HepG2 (cell line): ENCODE measurements at regions not wholly inside any gene's neighbourhood (a gene's known extent, or its start where the extent isn't known, plus 50 kb on each side); places are given as distances from the start of the nearest gene placed in this dataset.

ENCODE experiments used
- ATM ChIP-seq: fragments of 450-650 bp; IDR thresholded peaks from 2 replicates; pipeline ENCODE4 v1.7.1; 2017; ENCODE audit warnings: mild to moderate bottlenecking, borderline replicate concordance
- GABPB1 ChIP-seq: IDR thresholded peaks from 2 replicates; pipeline ENCODE4 v1.6.1; 2016; ENCODE audit warnings: mild to moderate bottlenecking, missing genetic modification reagents, moderate library complexity, missing compliant biosample characterization
- SAFB2 ChIP-seq: sonication (generic); formaldehyde crosslinking; IDR thresholded peaks from 2 replicates; pipeline ENCODE4 v1.5.1; 2020; ENCODE audit warnings: missing genetic modification reagents, low read depth, mild to moderate bottlenecking, borderline replicate concordance
- SNAPC4 ChIP-seq: sonication (generic); formaldehyde crosslinking; IDR thresholded peaks from 2 replicates; pipeline ENCODE4 v1.4.0; 2020; ENCODE audit warnings: mild to moderate bottlenecking, missing genetic modification reagents
- SYNCRIP ChIP-seq: fragments of 200-400 bp; formaldehyde crosslinking; IDR thresholded peaks from 2 replicates; pipeline ENCODE4 v1.6.1; 2018; ENCODE audit warnings: mild to moderate bottlenecking, low read depth, low read length; ENCODE audit not compliant: insufficient read depth
- TCF7 ChIP-seq: sonication (generic); IDR thresholded peaks from 2 replicates; pipeline ENCODE4 v1.6.1; 2016; ENCODE audit warnings: antibody characterized with exemption, low read depth
- ZBED4 ChIP-seq: sonication (generic); formaldehyde crosslinking; IDR thresholded peaks from 2 replicates; pipeline ENCODE4 v1.4.0; 2020; ENCODE audit warnings: missing genetic modification reagents, borderline replicate concordance
- ZBTB1 ChIP-seq: sonication (generic); formaldehyde crosslinking; IDR thresholded peaks from 2 replicates; pipeline ENCODE4 v1.4.0; 2020; ENCODE audit warnings: missing genetic modification reagents, borderline replicate concordance
- ZBTB38 ChIP-seq: sonication (generic); formaldehyde crosslinking; IDR thresholded peaks from 2 replicates; pipeline ENCODE4 v1.5.1; 2020; ENCODE audit warnings: mild to moderate bottlenecking, missing genetic modification reagents
- ZFP36L1 ChIP-seq: sonication (generic); formaldehyde crosslinking; IDR thresholded peaks from 2 replicates; pipeline ENCODE4 v1.8.0; 2022; ENCODE audit warnings: mild to moderate bottlenecking, missing genetic modification reagents, moderate library complexity
- ZNF260 ChIP-seq: sonication (generic); formaldehyde crosslinking; IDR thresholded peaks from 2 replicates; pipeline ENCODE4 v1.4.0; 2020; ENCODE audit warnings: missing genetic modification reagents, low read depth, mild to moderate bottlenecking, borderline replicate concordance
- ZNF543 ChIP-seq: sonication (generic); formaldehyde crosslinking; IDR thresholded peaks from 2 replicates; pipeline ENCODE4 v1.4.0; 2020; ENCODE audit warnings: mild to moderate bottlenecking, missing genetic modification reagents
- ZNF746 ChIP-seq: sonication (generic); formaldehyde crosslinking; IDR thresholded peaks from 2 replicates; pipeline ENCODE4 v1.8.0; 2022; ENCODE audit warnings: mild to moderate bottlenecking, missing genetic modification reagents
- ZNF775 ChIP-seq: sonication (generic); formaldehyde crosslinking; IDR thresholded peaks from 2 replicates; pipeline ENCODE4 v1.4.0; 2020; ENCODE audit warnings: missing genetic modification reagents, mild to moderate bottlenecking, moderate library complexity, borderline replicate concordance
- ZNF790 ChIP-seq: sonication (generic); formaldehyde crosslinking; IDR thresholded peaks from 2 replicates; pipeline ENCODE4 v1.8.0; 2022; ENCODE audit warnings: missing genetic modification reagents, mild to moderate bottlenecking, borderline replicate concordance
- ZSCAN5A ChIP-seq: sonication (generic); formaldehyde crosslinking; IDR thresholded peaks from 2 replicates; pipeline ENCODE4 v1.8.0; 2022; ENCODE audit warnings: mild to moderate bottlenecking, missing genetic modification reagents, borderline replicate concordance

- TF ChIP-seq SNAPC4 (CRISPR knock-in tag) (no peak), SYNCRIP (no peak), ZNF790 (CRISPR knock-in tag) (no peak), ZSCAN5A (no peak), ZBED4 (no peak), TCF7 (peak; percentile 40), ZFP36L1 (CRISPR knock-in tag) (0 out of 2 replicates have a peak, but pooled peaks have one; percentile 35), ZNF260 (no peak), ATM (no peak), ZNF746 (CRISPR knock-in tag) (no peak), SAFB2 (CRISPR knock-in tag) (no peak), ZBTB38 (CRISPR knock-in tag) (no peak), GABPB1 (CRISPR knock-in tag) (no peak), ZBTB1 (CRISPR knock-in tag) (no peak), ZNF775 (CRISPR knock-in tag) (no peak), ZNF543 (CRISPR knock-in tag) (no peak)
Measured at GRCh38 chr12:46483572-46484395, 111.2 kb upstream of the SLC38A2 start (continued).
